Stimulated activated CD8-positive, alpha-beta memory T cell treated with anti-CD3 and anti-CD28 coated beads, Interleukin-15, amount 100 ng/mL, for 4 hours (primary cell): ENCODE measurements at regions not wholly inside any gene's neighbourhood (a gene's known extent, or its start where the extent isn't known, plus 50 kb on each side); places are given as distances from the start of the nearest gene placed in this dataset.

Experiments
- DNase-seq, 2 donors: peaks; one replicate each; pipeline ENCODE4 v3.0.0-alpha.2; 2020; ENCODE audit warnings: low read depth in 2 of 2

GRCh38 chr21:25381936-25382452, 225.3 kb downstream of the MRPL39 start:
- no peak for DNase-seq

- DNase-seq, result no peak
These were observed 231.6 kb downstream of the MRPL39 start for GRCh38 chr21:25375675-25376074.

GRCh38 chr21:25373126-25374082, 233.9 kb downstream of the MRPL39 start:
- no peak for DNase-seq

- no peak for DNase-seq
These were observed 235.3 kb downstream of the MRPL39 start for GRCh38 chr21:25371841-25372425.

GRCh38 chr21:25370311-25370744, 237.0 kb downstream of the MRPL39 start:
- DNase-seq, result no peak

GRCh38 chr21:25369524-25370300, 237.6 kb downstream of the MRPL39 start:
- DNase-seq, result no peak

- DNase-seq, result no peak
These were observed 238.8 kb downstream of the MRPL39 start for GRCh38 chr21:25368531-25368930.

- no peak for DNase-seq
These were observed 241.2 kb downstream of the MRPL39 start for GRCh38 chr21:25366116-25366515.

- DNase-seq, result no peak
These were observed 244.7 kb downstream of the MRPL39 start for GRCh38 chr21:25362375-25363267.

GRCh38 chr21:25361765-25362164, 245.5 kb downstream of the MRPL39 start:
- no peak for DNase-seq

GRCh38 chr21:25361097-25361496, 246.2 kb downstream of the MRPL39 start:
- no peak for DNase-seq

- no peak for DNase-seq
These were observed 246.7 kb downstream of the MRPL39 start for GRCh38 chr21:25360593-25360992.

- DNase-seq, result no peak
These were observed 247.6 kb downstream of the MRPL39 start for GRCh38 chr21:25359724-25360123.

- no peak for DNase-seq
These were observed 257.2 kb downstream of the MRPL39 start for GRCh38 chr21:25350056-25350455.

GRCh38 chr21:25343774-25344545, 263.3 kb downstream of the MRPL39 start:
- no peak for DNase-seq

GRCh38 chr21:25342816-25343215, 264.5 kb downstream of the MRPL39 start:
- DNase-seq, result no peak

- DNase-seq, result no peak
These were observed 265.3 kb downstream of the MRPL39 start for GRCh38 chr21:25341981-25342380.

- no peak for DNase-seq
These were observed 268.9 kb downstream of the MRPL39 start for GRCh38 chr21:25338415-25338814.

- no peak for DNase-seq
These were observed 273.1 kb downstream of the MRPL39 start for GRCh38 chr21:25334046-25334730.

- no peak for DNase-seq
These were observed 276.0 kb downstream of the MRPL39 start for GRCh38 chr21:25331286-25331685.
